ENCODE measurements at regions not wholly inside any gene's neighbourhood (a gene's known extent, or its start where the extent isn't known, plus 50 kb on each side); places are given as distances from the start of the nearest gene placed in this dataset.
"Not testable (repeated sequence)": the region's sequence is repeated elsewhere in the genome, so short reads cannot be mapped to it uniquely, and the experiment has no call there.

- no peak for DNase-seq
Observed at GRCh38 chr9:129306318-129306973, 128.4 kb upstream of the IER5L start.

GRCh38 chr9:129305246-129305645 lies 127.2 kb upstream of the IER5L start:
- DNase-seq, result no peak

GRCh38 chr9:129301941-129302340 lies 123.9 kb upstream of the IER5L start:
- no peak for DNase-seq

- DNase-seq, result not testable (repeated sequence)
Observed at GRCh38 chr9:129296195-129296594, 118.1 kb upstream of the IER5L start.

GRCh38 chr9:129291041-129291501 lies 113.0 kb upstream of the IER5L start:
- DNase-seq, result no peak

- no peak for DNase-seq
Observed at GRCh38 chr9:129290606-129291005, 112.5 kb upstream of the IER5L start.

- DNase-seq, result no peak
Observed at GRCh38 chr9:129289883-129290282, 111.8 kb upstream of the IER5L start.

- no peak for DNase-seq
Observed at GRCh38 chr9:129289131-129289731, 111.2 kb upstream of the IER5L start.

- DNase-seq, result no peak
Observed at GRCh38 chr9:129287619-129288305, 109.7 kb upstream of the IER5L start.

GRCh38 chr9:129285979-129286772 lies 108.1 kb upstream of the IER5L start:
- no peak for DNase-seq

- no peak for DNase-seq
Observed at GRCh38 chr9:129285382-129285781, 107.3 kb upstream of the IER5L start.

- no peak for DNase-seq
Observed at GRCh38 chr9:129284607-129285291, 106.7 kb upstream of the IER5L start.

GRCh38 chr9:129283705-129284606 lies 105.9 kb upstream of the IER5L start:
- no peak for DNase-seq

GRCh38 chr9:129283291-129283691 lies 105.2 kb upstream of the IER5L start:
- DNase-seq, result no peak

GRCh38 chr9:129282731-129283211 lies 104.7 kb upstream of the IER5L start:
- DNase-seq, result no peak

- no peak for DNase-seq
Observed at GRCh38 chr9:129282272-129282671, 104.2 kb upstream of the IER5L start.

- DNase-seq, result no peak
Observed at GRCh38 chr9:129281506-129282145, 103.6 kb upstream of the IER5L start.

- no peak for DNase-seq
Observed at GRCh38 chr9:129280623-129281271, 102.7 kb upstream of the IER5L start.

GRCh38 chr9:129280236-129280622 lies 102.2 kb upstream of the IER5L start:
- DNase-seq, result no peak

Measured in left hindlimb (tissue), 1 donor.